ENCODE measurements at regions not wholly inside any gene's neighbourhood (a gene's known extent, or its start where the extent isn't known, plus 50 kb on each side); places are given as distances from the start of the nearest gene placed in this dataset.
A peak's percentile ranks its signal among the peaks of the same experiment; 100 is the strongest.
"Not testable (repeated sequence)": the region's sequence is repeated elsewhere in the genome, so short reads cannot be mapped to it uniquely, and the experiment has no call there.

GRCh38 chr2:34705551-34706247, 1106.6 kb upstream of the FAM98A start:
- DNase-seq (ENCODE audit: low spot score): no peak

DNA sequence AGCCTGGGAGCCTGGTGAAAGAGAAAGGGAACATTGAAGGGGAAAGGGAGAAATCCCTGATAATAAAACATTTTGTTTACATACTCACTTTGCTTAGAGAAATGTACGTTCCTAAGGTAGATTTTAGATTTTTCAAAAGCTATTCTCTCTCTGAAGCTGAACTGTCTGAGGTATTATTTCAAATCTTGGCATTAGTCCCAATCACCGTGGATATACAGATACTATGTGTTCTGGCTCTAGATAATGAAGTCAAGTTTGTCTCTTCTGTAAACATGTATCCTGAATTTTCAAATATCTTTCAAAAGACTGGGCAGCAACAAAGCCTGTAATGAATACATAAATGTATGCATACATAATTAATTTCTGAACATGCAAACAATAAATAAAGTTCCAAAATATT, 1104.2 kb upstream of the FAM98A start:
- no peak for DNase-seq (ENCODE audit: low spot score)

GRCh38 chr2:34702391-34702790, 1103.3 kb upstream of the FAM98A start:
- not testable (repeated sequence) for DNase-seq (ENCODE audit: low spot score)

DNA sequence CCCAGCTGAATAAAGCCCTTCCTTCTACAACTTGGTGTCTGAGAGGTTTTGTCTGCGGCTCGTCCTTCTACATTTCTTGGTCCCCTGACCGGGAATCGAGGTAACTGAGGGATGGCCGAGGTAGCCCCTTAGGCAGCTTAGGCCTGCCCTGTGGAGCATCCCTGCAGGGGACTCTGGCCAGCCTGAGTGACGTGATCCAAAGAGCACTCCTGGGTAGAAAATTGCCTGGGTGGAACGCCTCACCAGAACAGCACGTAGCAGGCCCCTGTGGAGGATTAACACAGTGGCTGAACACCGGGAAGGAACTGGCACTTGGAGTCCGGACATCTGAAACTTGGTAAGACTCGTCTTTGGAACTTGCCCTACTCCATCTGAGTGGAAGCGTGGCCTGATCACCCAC, 1078.5 kb upstream of the FAM98A start:
- DNase-seq (ENCODE audit: low spot score): not testable (repeated sequence)

GRCh38 chr2:34677119-34677531, 1078.0 kb upstream of the FAM98A start:
- DNase-seq (ENCODE audit: low spot score): not testable (repeated sequence)

DNA sequence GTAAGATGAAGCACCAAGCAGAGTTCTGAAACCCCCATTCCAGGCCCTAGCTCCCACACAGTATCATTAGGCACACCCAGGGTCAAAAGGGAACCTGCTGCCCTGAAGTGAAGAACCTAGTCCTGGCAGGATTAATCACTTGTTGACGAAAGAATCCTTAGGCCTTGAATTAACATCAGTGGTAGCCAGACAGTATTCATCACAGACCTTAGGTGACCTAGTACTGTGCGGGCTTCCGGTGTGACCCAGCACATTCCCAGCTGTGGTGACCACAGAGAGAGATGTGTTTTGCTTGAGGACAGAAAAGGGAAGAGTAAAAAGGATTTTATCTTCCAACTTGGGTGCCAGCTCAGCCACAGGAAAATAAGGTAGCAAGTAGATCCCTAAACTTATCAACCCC, 1071.4 kb upstream of the FAM98A start:
- no peak for DNase-seq (ENCODE audit: low spot score)

DNA sequence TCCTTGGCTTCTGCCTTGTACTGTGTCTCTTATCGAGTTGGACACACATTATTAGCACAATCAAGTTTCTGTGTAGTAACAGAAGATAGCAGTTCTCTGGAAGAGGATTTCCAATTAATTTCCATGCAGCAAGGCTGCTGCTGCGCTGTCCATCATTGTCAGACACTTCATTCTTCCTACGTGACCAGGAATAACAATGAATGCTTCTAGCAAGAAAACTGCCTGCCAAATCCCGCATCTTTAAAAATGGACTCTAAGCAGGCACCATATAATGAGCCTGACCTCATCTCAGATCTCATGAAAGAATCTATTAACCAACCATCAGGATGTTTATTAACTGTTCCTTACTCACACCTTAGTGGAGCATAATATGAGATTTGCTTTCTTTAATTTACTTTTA, 1067.7 kb upstream of the FAM98A start:
- DNase-seq (ENCODE audit: low spot score): no peak

- no peak for DNase-seq (ENCODE audit: low spot score)
Measured at GRCh38 chr2:34664266-34664665, 1065.2 kb upstream of the FAM98A start.

GRCh38 chr2:34663314-34663713, 1064.2 kb upstream of the FAM98A start:
- no peak for DNase-seq (ENCODE audit: low spot score)

- no peak for DNase-seq (ENCODE audit: low spot score)
Measured at GRCh38 chr2:34660741-34661140, 1061.6 kb upstream of the FAM98A start.

- no peak for DNase-seq (ENCODE audit: low spot score)
Measured at GRCh38 chr2:34656632-34657031, 1057.5 kb upstream of the FAM98A start.

DNA sequence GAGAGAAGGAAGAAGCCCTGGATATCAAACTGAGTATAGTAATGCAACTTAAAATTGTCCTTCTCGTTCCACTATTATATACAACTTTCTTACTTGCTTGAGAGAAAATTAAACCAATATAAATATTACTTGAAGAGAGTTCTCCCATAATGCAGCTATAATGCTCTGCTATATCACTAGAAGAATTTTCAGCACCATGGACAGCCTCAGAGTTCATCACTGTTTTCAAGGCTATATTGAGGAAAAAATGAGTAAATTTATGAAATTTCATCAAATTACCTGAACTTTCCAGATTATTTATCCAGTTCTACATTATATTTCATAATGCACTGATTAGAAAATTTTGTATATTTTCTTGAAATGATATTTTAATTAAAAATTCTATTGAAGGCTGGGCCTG, 1053.5 kb upstream of the FAM98A start:
- DNase-seq (ENCODE audit: low spot score): peak; percentile 2

- DNase-seq (ENCODE audit: low spot score): no peak
Measured at GRCh38 chr2:34646901-34647300, 1047.8 kb upstream of the FAM98A start.

GRCh38 chr2:34632327-34632726, 1033.2 kb upstream of the FAM98A start:
- DNase-seq (ENCODE audit: low spot score): no peak

DNA sequence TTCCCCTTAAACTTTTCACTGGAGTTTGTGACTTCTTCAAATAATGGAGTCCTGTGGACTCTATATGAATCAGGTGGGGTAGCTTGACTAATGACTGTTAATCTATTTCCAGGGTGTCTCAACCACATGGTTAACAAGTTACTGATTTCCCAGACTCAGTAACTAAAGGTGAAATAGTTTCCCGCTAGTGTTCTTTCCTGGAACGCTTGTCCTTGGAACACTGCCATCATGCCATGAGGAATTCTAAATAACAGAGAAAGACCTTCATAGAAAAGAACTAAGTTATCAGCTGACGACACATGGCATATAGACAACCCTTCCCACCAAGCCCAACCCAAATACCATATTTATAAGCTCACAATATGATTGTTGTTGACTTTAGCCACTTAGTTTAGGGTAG, 1027.9 kb upstream of the FAM98A start:
- no peak for DNase-seq (ENCODE audit: low spot score)

GRCh38 chr2:34604164-34604563, 1005.1 kb upstream of the FAM98A start:
- no peak for DNase-seq (ENCODE audit: low spot score)

DNA sequence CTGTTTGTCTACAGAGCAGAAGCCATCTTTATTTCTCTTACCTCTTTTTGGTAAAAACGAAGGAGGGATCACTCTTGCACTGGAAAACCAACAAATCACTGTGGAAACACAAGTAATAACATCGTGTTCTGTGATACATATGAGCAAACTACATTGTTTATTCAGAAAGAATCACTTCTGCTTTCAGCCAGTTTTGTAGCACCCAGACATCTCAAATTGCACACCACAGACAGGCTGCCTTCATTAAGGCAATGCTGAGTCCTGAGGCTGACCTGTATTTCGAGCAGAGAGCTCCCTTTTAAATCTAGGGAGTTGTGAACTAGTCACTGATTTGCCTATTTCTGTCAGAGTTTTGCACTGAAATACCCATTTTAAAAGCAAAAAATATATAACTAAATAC, 1003.2 kb upstream of the FAM98A start:
- no peak for DNase-seq (ENCODE audit: low spot score)

DNA sequence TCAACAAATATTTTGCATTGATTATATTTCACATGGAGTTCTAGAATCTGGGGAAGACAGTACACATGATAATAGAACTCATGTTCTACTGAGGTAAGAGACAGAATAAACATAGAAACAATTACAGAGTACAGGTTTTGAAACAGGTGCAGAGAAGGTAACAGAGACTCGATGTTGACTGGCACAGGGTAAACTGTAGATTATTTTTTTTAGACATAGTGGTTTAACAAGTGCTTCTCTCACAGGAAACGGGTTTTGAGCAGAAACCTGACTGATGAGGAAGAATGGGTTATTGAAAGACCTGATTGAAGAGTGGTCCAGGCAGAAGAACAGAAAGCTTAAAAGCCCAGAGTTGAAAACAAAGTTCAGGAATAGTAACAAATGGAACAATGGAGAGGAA, 1002.5 kb upstream of the FAM98A start:
- no peak for DNase-seq (ENCODE audit: low spot score)

DNA sequence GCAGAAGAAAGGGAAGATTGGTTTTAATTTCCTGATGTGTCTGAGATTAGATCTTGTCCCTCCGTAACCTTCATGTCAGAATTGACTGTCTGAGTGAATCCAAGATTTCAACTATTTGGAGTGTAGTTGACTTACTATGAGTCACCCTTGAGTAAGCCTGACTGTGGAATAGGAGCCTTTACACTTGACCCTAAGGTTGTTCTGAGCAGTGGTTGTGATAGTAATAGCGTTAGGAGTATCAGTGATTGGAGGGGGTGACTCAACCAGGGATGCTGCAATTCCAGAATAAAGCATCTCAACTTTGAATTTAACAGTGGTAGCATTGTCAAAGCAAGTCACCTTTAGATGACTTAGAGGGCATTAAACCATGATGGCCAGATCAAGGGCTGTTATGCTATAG, 979.5 kb upstream of the FAM98A start:
- DNase-seq (ENCODE audit: low spot score): no peak

- no peak for DNase-seq (ENCODE audit: low spot score)
Measured at GRCh38 chr2:34570266-34570872, 971.3 kb upstream of the FAM98A start.

GRCh38 chr2:34567128-34567527, 968.0 kb upstream of the FAM98A start:
- DNase-seq (ENCODE audit: low spot score): no peak

GRCh38 chr2:34552337-34552736, 953.2 kb upstream of the FAM98A start:
- DNase-seq (ENCODE audit: low spot score): no peak

GRCh38 chr2:34549710-34550345, 950.7 kb upstream of the FAM98A start:
- no peak for DNase-seq (ENCODE audit: low spot score)

GRCh38 chr2:34547900-34548299, 948.8 kb upstream of the FAM98A start:
- no peak for DNase-seq (ENCODE audit: low spot score)

All from GM03348 (cell line).